HepG2 (cell line): ENCODE measurements at regions not wholly inside any gene's neighbourhood (a gene's known extent, or its start where the extent isn't known, plus 50 kb on each side); places are given as distances from the start of the nearest gene placed in this dataset.

Experiments used
- ATAC-seq: fragments of 200-7000 bp; cut with Tn5 transposase; 3 replicates; pipeline ENCODE4 v1.9.1; 2020; ENCODE audit warnings: mild to moderate bottlenecking, moderate library complexity
- BruUV-seq: library from RNA; stranded (reverse); fragments of 400-500 nt; replicated peaks from 2 replicates; lab custom pipeline; 2021; lab: Mats Ljungman, UMichigan
- CTCF ChIA-PET: fragments of 300-600 bp; formaldehyde crosslinking; extraction: SDS; loops from one replicate; lab custom pipeline; 2021; ENCODE audit warnings: low total read pairs, inconsistent platforms, low intra/inter-chr PET ratio; lab: Yijun Ruan, JAX
- POLR2A ChIA-PET: fragments of 350-600 bp; sonication (Branson Sonifier 250); formaldehyde crosslinking; loops from one replicate; lab custom pipeline; 2020; ENCODE audit warnings: antibody characterized with exemption, inconsistent platforms; lab: Yijun Ruan, JAX
- DNase-seq: peaks from one replicate; pipeline ENCODE4 v3.0.0-alpha.2; 2015; ENCODE audit warnings: low spot score
- FAIRE-seq: peaks from 3 replicates; lab custom pipeline; 2011; peaks lifted over from hg19 to GRCh38; lab: Jason Lieb, UNC
- H2AFZ ChIP-seq: one replicate; pipeline ENCODE4 v1.6.1; 2011; ENCODE audit warnings: low read length, inconsistent platforms
- H3K27ac ChIP-seq: fragments of 300-600 bp; 3 replicates; pipeline ENCODE4 v1.8.0; 2011; ENCODE audit warnings: mixed run types, mild to moderate bottlenecking, mixed read lengths, low read length, inconsistent platforms; ENCODE audit not compliant: insufficient read depth; ENCODE audit errors: extremely low read length
- H3K27me3 ChIP-seq, 2 experiments: fragments of 200-600 bp in 1 of 2; 2 replicates in 1 of 2; 3 replicates in 1 of 2; pipeline versions ENCODE4 v1.6.0 to v1.8.0; 2011; ENCODE audit warnings: low read length in 2 of 2, mild to moderate bottlenecking in 2 of 2, moderate library complexity in 2 of 2, inconsistent platforms in 1 of 2; ENCODE audit not compliant: insufficient read depth in 2 of 2, control insufficient read depth in 1 of 2
- H3K36me3 ChIP-seq, 2 experiments: fragments of 200-600 bp in 1 of 2; replicated peaks in 1 of 2; 2 replicates in 1 of 2; 3 replicates in 1 of 2; pipeline versions ENCODE4 v1.5.1 to v1.8.0; 2011; ENCODE audit warnings: low read length in 2 of 2, inconsistent platforms in 1 of 2; ENCODE audit not compliant: insufficient read depth in 2 of 2, control insufficient read depth in 1 of 2
- H3K4me1 ChIP-seq: 2 replicates; pipeline ENCODE4 v1.5.1; 2012; ENCODE audit warnings: low read length, inconsistent platforms; ENCODE audit not compliant: insufficient read depth
- H3K4me2 ChIP-seq: 2 replicates; pipeline ENCODE4 v1.6.0; 2011; ENCODE audit warnings: low read depth, low read length, inconsistent platforms
- H3K4me3 ChIP-seq, 3 experiments: fragments of 200-600 bp in 1 of 3; sonication (generic), shearing (Covaris generic) in 1 of 3; replicated peaks in 1 of 3; 2 replicates each; pipeline ENCODE4 v1.5.1; 2011 to 2016; ENCODE audit warnings: low read length in 3 of 3, inconsistent platforms in 2 of 3, low read depth in 2 of 3, mild to moderate bottlenecking in 2 of 3, control low read depth in 1 of 3, mixed read lengths in 1 of 3; ENCODE audit not compliant: insufficient read depth in 1 of 3
- H3K79me2 ChIP-seq: one replicate; pipeline ENCODE4 v1.6.1; 2011; ENCODE audit warnings: low read length, inconsistent platforms; ENCODE audit not compliant: insufficient read depth
- H3K9ac ChIP-seq: 2 replicates; pipeline ENCODE4 v1.6.0; 2011; ENCODE audit warnings: mild to moderate bottlenecking, low read depth, low read length, inconsistent platforms; ENCODE audit not compliant: insufficient read depth
- H3K9me3 ChIP-seq: 2 replicates; pipeline ENCODE4 v1.5.1; 2012; ENCODE audit warnings: mild to moderate bottlenecking, low read length
- H4K20me1 ChIP-seq: 2 replicates; pipeline ENCODE4 v1.6.0; 2011; ENCODE audit warnings: inconsistent platforms, mild to moderate bottlenecking, low read length, moderate library complexity; ENCODE audit not compliant: insufficient read depth
- FOXA3 ChIP-seq: IDR thresholded peaks from 2 replicates; pipeline ENCODE4 v1.6.1; 2016; ENCODE audit warnings: missing genetic modification reagents, missing compliant biosample characterization
- MAFK ChIP-seq, 2 experiments: IDR thresholded peaks in 1 of 2; conservative IDR thresholded peaks in 1 of 2; 2 replicates each; pipeline ENCODE4 v1.6.1; 2011; ENCODE audit warnings: improper control_type of control experiment in 2 of 2, low read length in 2 of 2
- MED8 ChIP-seq: sonication (generic); formaldehyde crosslinking; IDR thresholded peaks from 2 replicates; pipeline ENCODE4 v1.8.1; 2023; ENCODE audit warnings: mild to moderate bottlenecking, missing genetic modification reagents; ENCODE audit not compliant: insufficient replicate concordance
- MIXL1 ChIP-seq: IDR thresholded peaks from 2 replicates; pipeline ENCODE4 v1.6.1; 2016
- PRMT3 ChIP-seq: sonication (generic); formaldehyde crosslinking; IDR thresholded peaks from 2 replicates; pipeline ENCODE4 v1.8.1; 2022; ENCODE audit warnings: low read depth, mild to moderate bottlenecking, moderate library complexity, missing genetic modification reagents, borderline replicate concordance
- STAG1 ChIP-seq: sonication (generic); formaldehyde crosslinking; IDR thresholded peaks from 2 replicates; pipeline ENCODE4 v1.4.0; 2020; ENCODE audit warnings: missing genetic modification reagents
- TSC22D2 ChIP-seq: sonication (generic); formaldehyde crosslinking; IDR thresholded peaks from 2 replicates; pipeline ENCODE4 v1.5.1; 2020; ENCODE audit warnings: missing genetic modification reagents, mild to moderate bottlenecking, borderline replicate concordance
- YY1 ChIP-seq: IDR thresholded peaks from 2 replicates; pipeline ENCODE4 v1.6.1; 2011; ENCODE audit warnings: low read length, low read depth, moderate library complexity, mild to moderate bottlenecking; ENCODE audit not compliant: insufficient read depth, insufficient replicate concordance
- ZNF407 ChIP-seq: sonication (generic); formaldehyde crosslinking; IDR thresholded peaks from one replicate; pipeline ENCODE4 v1.5.1; 2020; ENCODE audit warnings: mild to moderate bottlenecking, missing genetic modification reagents; ENCODE audit errors: not compliant biosample characterization
- WGBS: methylation state at CpG from one replicate; pipeline ENCODE4 v1.1.6; 2017; ENCODE audit warnings: low lambda C conversion rate; 5-methylcytosine and 5-hydroxymethylcytosine counted together
- in situ Hi-C: cut with HindIII; loops from 2 replicates; pipeline ENCODE4 v1.10.0; 2017; ENCODE audit warnings: low pct_unique_long_range_greater_than_20kb; ENCODE audit not compliant: extremely low pct_ligation_motif_present
- intact Hi-C: fragments of 100-400 bp; cut with micrococcal nuclease; formaldehyde crosslinking; loops from one replicate; pipeline ENCODE4 v1.10.0; 2022; ENCODE audit not compliant: unreplicated experiment
- TF ChIP-seq, protein P1 (sequence below): IDR thresholded peaks from 2 replicates; pipeline ENCODE4 v1.6.1; 2016; ENCODE audit warnings: low read depth, borderline replicate concordance

- TF ChIP-seq MAFK (conservative IDR thresholded peaks at IDR 0.05 in 1 of 2, IDR thresholded peaks at IDR 0.05 in 1 of 2; ENCODE audit: low read length in 2 of 2) (0 out of 4 replicates have a peak, but pooled peaks of 1 of the 2 experiments have one; percentile 8), PRMT3 (CRISPR knock-in tag) (no peak)
- H3K27ac ChIP-seq, result no peak overlapping the region
- FAIRE-seq, result no peak
- H2AFZ ChIP-seq, result no peak overlapping the region
- ChIA-PET CTCF (no interaction called here), POLR2A (no interaction called here)
- H3K9me3 ChIP-seq, result no peaks in the 10 kb centered on the region
- no peak for DNase-seq
- H3K36me3 ChIP-seq, result no peaks in the 10 kb centered on the region
- peaks cover 2 to 34% of the 10 kb centered on the region in 2 experiments for H3K27me3 ChIP-seq
- no peak for ATAC-seq
- 22% methylated on average over 3 of the region's 11 CpGs for WGBS
- in situ Hi-C loops, result no loop called here
- H4K20me1 ChIP-seq, result no peaks in the 10 kb centered on the region
- H3K4me1 ChIP-seq, result no peaks in the 10 kb centered on the region
- no peaks in the 10 kb centered on the region for H3K79me2 ChIP-seq
- BruUV-seq, result no TSS peak
- no peak overlapping the region for H3K4me2 ChIP-seq
- H3K9ac ChIP-seq, result no peak overlapping the region
- intact Hi-C loops, result no loop called here
- H3K4me3 ChIP-seq, result no peak overlapping the region
Measured at GRCh38 chr13:111042661-111043226, 72.4 kb upstream of the ARHGEF7 start.

- FAIRE-seq, result no peak
- no peak for TF ChIP-seq STAG1 (CRISPR knock-in tag)
- TF ChIP-seq MIXL1 (CRISPR knock-in tag), result no peak
- TF ChIP-seq YY1, result no peak
- TF ChIP-seq, protein P1, sequence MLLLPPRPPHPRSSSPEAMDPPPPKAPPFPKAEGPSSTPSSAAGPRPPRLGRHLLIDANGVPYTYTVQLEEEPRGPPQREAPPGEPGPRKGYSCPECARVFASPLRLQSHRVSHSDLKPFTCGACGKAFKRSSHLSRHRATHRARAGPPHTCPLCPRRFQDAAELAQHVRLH (CRISPR knock-in tag), result no peak
- no peak for TF ChIP-seq ZNF407 (CRISPR knock-in tag)
- TF ChIP-seq FOXA3 (CRISPR knock-in tag), result no peak
- TF ChIP-seq TSC22D2 (CRISPR knock-in tag), result no peak
- TF ChIP-seq MED8 (CRISPR knock-in tag), result no peak
Measured at GRCh38 chr13:111040830-111041229, 74.3 kb upstream of the ARHGEF7 start.

More at GRCh38 chr13:111040830-111041229, 74.3 kb upstream of the ARHGEF7 start:
- Histone ChIP-seq H3K27ac (no peak overlapping the region), H3K4me3 (no peak overlapping the region), H3K27me3 (peaks cover 3 to 48% of the 10 kb centered on the region in 2 experiments), H3K9ac (no peak overlapping the region), H3K79me2 (no peaks in the 10 kb centered on the region), H4K20me1 (no peaks in the 10 kb centered on the region), H3K36me3 (no peaks in the 10 kb centered on the region), H2AFZ (no peak overlapping the region), H3K9me3 (no peaks in the 10 kb centered on the region), H3K4me1 (no peaks in the 10 kb centered on the region), H3K4me2 (no peak overlapping the region)
- no peak for DNase-seq
- BruUV-seq, result no TSS peak
- intact Hi-C loops (no loop called here), in situ Hi-C loops (no loop called here)
- CTCF ChIA-PET, result no interaction called here
- ATAC-seq, result no peak
- WGBS, result 11% methylated on average over 7 of the region's 7 CpGs
- POLR2A ChIA-PET, result no interaction called here
